IPS DF 6.9 (cell line): ENCODE measurements at regions not wholly inside any gene's neighbourhood (a gene's known extent, or its start where the extent isn't known, plus 50 kb on each side); places are given as distances from the start of the nearest gene placed in this dataset.

Experiments
- DNase-seq: peaks from one replicate; pipeline ENCODE4 v3.0.0-alpha.2; 2013; ENCODE audit warnings: low read depth, low spot score
- H3K27ac ChIP-seq: one replicate; pipeline ENCODE4 v1.5.1; 2013; ENCODE audit warnings: low read length, control low read depth
- H3K27me3 ChIP-seq: 2 replicates; pipeline ENCODE4 v1.6.1; 2013; ENCODE audit warnings: mild to moderate bottlenecking, low read length; ENCODE audit not compliant: control insufficient read depth, insufficient read depth
- H3K36me3 ChIP-seq: 2 replicates; pipeline ENCODE4 v1.6.1; 2013; ENCODE audit warnings: low read length; ENCODE audit not compliant: control insufficient read depth, insufficient read depth
- H3K4me1 ChIP-seq: 2 replicates; pipeline ENCODE4 v1.6.1; 2013; ENCODE audit warnings: low read length; ENCODE audit not compliant: control insufficient read depth, insufficient read depth
- H3K4me3 ChIP-seq: 2 replicates; pipeline ENCODE4 v1.5.1; 2013; ENCODE audit warnings: mild to moderate bottlenecking, low read length
- H3K9me3 ChIP-seq: 2 replicates; pipeline ENCODE4 v1.6.1; 2013; ENCODE audit warnings: low read length, inconsistent platforms; ENCODE audit not compliant: control insufficient read depth, insufficient read depth
- WGBS: extraction: QIAGEN DNeasy Blood & Tissue Kit; methylation state at CpG from one replicate; pipeline ENCODE4 v1.1.7; 2013; ENCODE audit warnings: mixed read lengths, missing lambda C conversion rate; ENCODE audit not compliant: insufficient read length, insufficient coverage; 5-methylcytosine and 5-hydroxymethylcytosine counted together

- Histone ChIP-seq H3K9me3 (no peaks in the 10 kb centered on the region), H3K4me1 (0 out of 2 replicates have a peak, but pooled peaks cover 1% of the 10 kb centered on the region), H3K27me3 (no peaks in the 10 kb centered on the region), H3K36me3 (no peaks in the 10 kb centered on the region), H3K27ac (no peak overlapping the region), H3K4me3 (no peak overlapping the region)
- DNase-seq = no peak
- WGBS = no CpG with 5 or more reads among the region's 2 CpGs
These were observed 125.0 kb upstream of the SMAD3 start for GRCh38 chr15:66940368-66940767.

GRCh38 chr15:66941108-66941711 is 124.2 kb upstream of the SMAD3 start:
- H3K4me3 ChIP-seq = no peak overlapping the region
- H3K36me3 ChIP-seq = no peaks in the 10 kb centered on the region
- no peaks in the 10 kb centered on the region for H3K9me3 ChIP-seq
- no peak for DNase-seq
- 0 out of 2 replicates have a peak, but pooled peaks cover 1% of the 10 kb centered on the region for H3K4me1 ChIP-seq
- WGBS = no CpG with 5 or more reads among the region's 16 CpGs
- H3K27ac ChIP-seq = no peak overlapping the region
- H3K27me3 ChIP-seq = no peaks in the 10 kb centered on the region

- WGBS = no CpG with 5 or more reads among the region's 3 CpGs
These were observed 123.6 kb upstream of the SMAD3 start for GRCh38 chr15:66941791-66942190.

GRCh38 chr15:66942649-66943390 is 122.6 kb upstream of the SMAD3 start:
- Histone ChIP-seq H3K4me3 (no peak overlapping the region), H3K27me3 (no peaks in the 10 kb centered on the region), H3K9me3 (no peaks in the 10 kb centered on the region), H3K4me1 (0 out of 2 replicates have a peak, but pooled peaks cover 1% of the 10 kb centered on the region), H3K36me3 (no peaks in the 10 kb centered on the region), H3K27ac (no peak overlapping the region)
- whole genome bisulfite sequencing = no CpG with 5 or more reads among the region's 11 CpGs
- DNase-seq = no peak

More at GRCh38 chr15:66941791-66942190, 123.6 kb upstream of the SMAD3 start:
- H3K4me1 ChIP-seq = 0 out of 2 replicates have a peak, but pooled peaks cover 1% of the 10 kb centered on the region
- H3K27me3 ChIP-seq = no peaks in the 10 kb centered on the region
- H3K4me3 ChIP-seq = no peak overlapping the region
- H3K36me3 ChIP-seq = no peaks in the 10 kb centered on the region
- no peak overlapping the region for H3K27ac ChIP-seq
- H3K9me3 ChIP-seq = no peaks in the 10 kb centered on the region
- no peak for DNase-seq

- no peak for DNase-seq
- H3K4me3 ChIP-seq = no peak overlapping the region
- no CpG with 5 or more reads among the region's 10 CpGs for WGBS
These were observed 121.8 kb upstream of the SMAD3 start for GRCh38 chr15:66943456-66944095.

GRCh38 chr15:66944121-66944520 is 121.3 kb upstream of the SMAD3 start:
- Histone ChIP-seq H3K9me3 (no peaks in the 10 kb centered on the region), H3K36me3 (no peaks in the 10 kb centered on the region), H3K4me1 (0 out of 2 replicates have a peak, but pooled peaks cover 1% of the 10 kb centered on the region), H3K4me3 (no peak overlapping the region), H3K27ac (no peak overlapping the region), H3K27me3 (no peaks in the 10 kb centered on the region)
- no CpG with 5 or more reads among the region's 14 CpGs for WGBS
- DNase-seq = no peak

More at GRCh38 chr15:66943456-66944095, 121.8 kb upstream of the SMAD3 start:
- H3K36me3 ChIP-seq = no peaks in the 10 kb centered on the region
- H3K4me1 ChIP-seq = 0 out of 2 replicates have a peak, but pooled peaks cover 1% of the 10 kb centered on the region
- H3K27me3 ChIP-seq = no peaks in the 10 kb centered on the region
- no peaks in the 10 kb centered on the region for H3K9me3 ChIP-seq
- H3K27ac ChIP-seq = no peak overlapping the region

GRCh38 chr15:66945286-66945685 is 120.1 kb upstream of the SMAD3 start:
- Histone ChIP-seq H3K9me3 (no peaks in the 10 kb centered on the region), H3K4me1 (0 out of 2 replicates have a peak, but pooled peaks cover 1% of the 10 kb centered on the region), H3K27ac (no peak overlapping the region), H3K27me3 (no peaks in the 10 kb centered on the region), H3K36me3 (no peaks in the 10 kb centered on the region), H3K4me3 (no peak overlapping the region)
- no CpG with 5 or more reads among the region's 3 CpGs for WGBS
- no peak for DNase-seq

- Histone ChIP-seq H3K27me3 (no peaks in the 10 kb centered on the region), H3K36me3 (no peaks in the 10 kb centered on the region), H3K9me3 (no peaks in the 10 kb centered on the region), H3K4me1 (0 out of 2 replicates have a peak, but pooled peaks cover 1% of the 10 kb centered on the region), H3K4me3 (no peak overlapping the region), H3K27ac (no peak overlapping the region)
- no peak for DNase-seq
- WGBS = no CpG with 5 or more reads among the region's 4 CpGs
These were observed 119.6 kb upstream of the SMAD3 start for GRCh38 chr15:66945842-66946241.

GRCh38 chr15:66946578-66947164 is 118.7 kb upstream of the SMAD3 start:
- Histone ChIP-seq H3K27me3 (no peaks in the 10 kb centered on the region), H3K27ac (no peak overlapping the region), H3K9me3 (no peaks in the 10 kb centered on the region), H3K4me3 (no peak overlapping the region), H3K4me1 (no peaks in the 10 kb centered on the region), H3K36me3 (no peaks in the 10 kb centered on the region)
- no CpG with 5 or more reads among the region's 12 CpGs for WGBS
- peak; percentile 50 for DNase-seq

GRCh38 chr15:66947471-66947870 is 117.9 kb upstream of the SMAD3 start:
- no peak for DNase-seq
- no peaks in the 10 kb centered on the region for H3K9me3 ChIP-seq
- no peak overlapping the region for H3K27ac ChIP-seq
- no peaks in the 10 kb centered on the region for H3K27me3 ChIP-seq
- no CpG with 5 or more reads among the region's 12 CpGs for WGBS
- H3K4me1 ChIP-seq = no peaks in the 10 kb centered on the region
- no peak overlapping the region for H3K4me3 ChIP-seq
- H3K36me3 ChIP-seq = no peaks in the 10 kb centered on the region
